SK-N-SH (cell line): ENCODE measurements at regions not wholly inside any gene's neighbourhood (a gene's known extent, or its start where the extent isn't known, plus 50 kb on each side); places are given as distances from the start of the nearest gene placed in this dataset.

Experiments used
- CTCF ChIA-PET: fragments of 300-600, 350-600 bp; formaldehyde crosslinking; extraction: SDS; loops from one replicate; lab custom pipeline; 2021; lab: Yijun Ruan, JAX
- POLR2A ChIA-PET: fragments of 350-600 bp; sonication (Branson Sonifier 250); formaldehyde crosslinking; extraction: SDS; loops from one replicate; lab custom pipeline; 2020; ENCODE audit warnings: antibody characterized with exemption, inconsistent platforms; lab: Yijun Ruan, JAX
- DNase-seq: peaks from one replicate; pipeline ENCODE4 v3.0.0; 2012
- H2AFZ ChIP-seq: fragments of 200-600 bp; sonication (generic); 2 replicates; pipeline ENCODE4 v1.8.1; 2016; ENCODE audit warnings: antibody characterized with exemption, mild to moderate bottlenecking, low read depth
- H3F3A ChIP-seq: fragments of 200-600 bp; sonication (generic); replicated peaks from 2 replicates; pipeline ENCODE3; 2016; ENCODE audit warnings: antibody characterized with exemption, mild to moderate bottlenecking; ENCODE audit not compliant: insufficient read depth
- H3K27ac ChIP-seq, 2 experiments: fragments of 200-500 bp in 1 of 2; fragments of 200-600 bp in 1 of 2; sonication (Bioruptor generic) in 1 of 2; sonication (generic), shearing (Covaris generic) in 1 of 2; 2 replicates each; pipeline versions ENCODE4 v1.5.1 to v1.6.1; 2014 to 2016; ENCODE audit warnings: low read depth in 2 of 2, inconsistent platforms in 1 of 2, low read length in 1 of 2, mild to moderate bottlenecking in 1 of 2, mixed read lengths in 1 of 2
- H3K27me3 ChIP-seq: fragments of 200-600 bp; sonication (generic), shearing (Covaris generic); 2 replicates; pipeline ENCODE4 v1.6.1; 2016; ENCODE audit warnings: mixed run types; ENCODE audit not compliant: insufficient read depth
- H3K36me3 ChIP-seq, 2 experiments: fragments of 200-500 bp in 1 of 2; fragments of 200-600 bp in 1 of 2; sonication (Bioruptor generic) in 1 of 2; sonication (generic) in 1 of 2; replicated peaks in 1 of 2; 2 replicates each; pipeline versions ENCODE3 to v1.5.1; 2014 to 2016; ENCODE audit warnings: low read length in 1 of 2, mild to moderate bottlenecking in 1 of 2; ENCODE audit not compliant: insufficient read depth in 2 of 2, control insufficient read depth in 1 of 2
- H3K4me1 ChIP-seq, 2 experiments: fragments of 200-500 bp in 1 of 2; fragments of 200-600 bp in 1 of 2; sonication (Bioruptor generic) in 1 of 2; sonication (generic), shearing (Covaris generic) in 1 of 2; 2 replicates each; pipeline versions ENCODE4 v1.5.1 to v1.6.1; 2014 to 2016; ENCODE audit warnings: low read depth in 1 of 2, low read length in 1 of 2, mixed run types in 1 of 2; ENCODE audit not compliant: insufficient read depth in 2 of 2, control insufficient read depth in 1 of 2
- H3K4me2 ChIP-seq: fragments of 200-600 bp; sonication (generic), shearing (Covaris generic); 2 replicates; pipeline ENCODE4 v1.6.1; 2017; ENCODE audit warnings: mixed run types
- H3K4me3 ChIP-seq, 2 experiments: fragments of 200-500 bp in 1 of 2; fragments of 200-600 bp in 1 of 2; sonication (Bioruptor generic) in 1 of 2; sonication (generic), shearing (Covaris generic) in 1 of 2; 2 replicates each; pipeline versions ENCODE4 v1.5.1 to v1.8.1; 2014 to 2016; ENCODE audit warnings: low read depth in 2 of 2, inconsistent platforms in 1 of 2, low read length in 1 of 2, mild to moderate bottlenecking in 1 of 2, mixed read lengths in 1 of 2, moderate library complexity in 1 of 2
- H3K79me2 ChIP-seq: fragments of 200-600 bp; sonication (generic); 2 replicates; pipeline ENCODE4 v1.8.1; 2017; ENCODE audit warnings: mild to moderate bottlenecking; ENCODE audit not compliant: insufficient read depth
- H3K9ac ChIP-seq: fragments of 200-600 bp; sonication (generic); 2 replicates; pipeline ENCODE4 v1.6.1; 2017; ENCODE audit warnings: mixed run types
- H3K9me2 ChIP-seq: fragments of 200-600 bp; sonication (generic); 2 replicates; pipeline ENCODE4 v1.6.1; 2017; ENCODE audit warnings: mixed run types
- H3K9me3 ChIP-seq: fragments of 200-600 bp; sonication (generic); 2 replicates; pipeline ENCODE4 v1.6.1; 2017; ENCODE audit warnings: mixed run types, mild to moderate bottlenecking, moderate library complexity
- H4K20me1 ChIP-seq: fragments of 200-600 bp; sonication (generic); 2 replicates; pipeline ENCODE4 v1.6.1; 2017; ENCODE audit warnings: mild to moderate bottlenecking, mixed run types; ENCODE audit not compliant: insufficient read depth
- CHD2 ChIP-seq: fragments of 150-350 bp; IDR thresholded peaks from 2 replicates; pipeline ENCODE4 v1.6.1; 2018; ENCODE audit warnings: low read length; ENCODE audit not compliant: partially characterized antibody
- CTCF ChIP-seq: fragments of 200-600 bp; sonication (generic); IDR thresholded peaks from 2 replicates; pipeline ENCODE4 v1.6.1; 2017; ENCODE audit warnings: antibody characterized with exemption, mild to moderate bottlenecking, moderate library complexity
- ELF1 ChIP-seq: IDR thresholded peaks from 2 replicates; pipeline ENCODE4 v1.4.0; 2012
- EZH2phosphoT487 ChIP-seq: fragments of 200-600 bp; sonication (generic); IDR thresholded peaks from 2 replicates; pipeline ENCODE4 v1.6.1; 2017; ENCODE audit warnings: low read depth, mixed run types, mild to moderate bottlenecking, antibody characterized with exemption, moderate library complexity, borderline replicate concordance
- GABPA ChIP-seq: IDR thresholded peaks from 2 replicates; pipeline ENCODE4 v1.4.0; 2012; ENCODE audit warnings: low read depth, mild to moderate bottlenecking
- GATA2 ChIP-seq: sonication (generic); formaldehyde crosslinking; IDR thresholded peaks from 2 replicates; pipeline ENCODE4 v1.5.0; 2020; ENCODE audit warnings: mild to moderate bottlenecking, missing genetic modification reagents
- IRF3 ChIP-seq: fragments of 150-350 bp; IDR thresholded peaks from 2 replicates; pipeline ENCODE4 v1.6.1; 2016; ENCODE audit warnings: mild to moderate bottlenecking, low read depth, low read length
- MAX ChIP-seq: IDR thresholded peaks from 2 replicates; pipeline ENCODE4 v1.4.0; 2012; ENCODE audit warnings: low read depth
- NFIC ChIP-seq: IDR thresholded peaks from 2 replicates; pipeline ENCODE4 v1.4.0; 2012; ENCODE audit warnings: borderline replicate concordance
- NRF1 ChIP-seq: IDR thresholded peaks from 2 replicates; pipeline ENCODE4 v1.6.1; 2012; ENCODE audit warnings: low read depth, mild to moderate bottlenecking, low read length
- PBX3 ChIP-seq: IDR thresholded peaks from 2 replicates; pipeline ENCODE4; 2012
- REST ChIP-seq: IDR thresholded peaks from 2 replicates; pipeline ENCODE4 v1.6.1; 2012; ENCODE audit warnings: mild to moderate bottlenecking, low read depth, low read length, moderate library complexity
- SIN3A ChIP-seq: IDR thresholded peaks from 2 replicates; pipeline ENCODE4 v1.6.1; 2012; ENCODE audit warnings: low read depth, mild to moderate bottlenecking, low read length, moderate library complexity, borderline replicate concordance
- SMC3 ChIP-seq: IDR thresholded peaks from 2 replicates; pipeline ENCODE4 v1.6.1; 2012; ENCODE audit warnings: low read depth, low read length, improper control_type of control experiment
- TAF1 ChIP-seq: IDR thresholded peaks from 2 replicates; pipeline ENCODE4 v1.6.1; 2012; ENCODE audit warnings: low read depth, mild to moderate bottlenecking, low read length, moderate library complexity, borderline replicate concordance
- USF1 ChIP-seq: IDR thresholded peaks from 2 replicates; pipeline ENCODE4 v1.4.0; 2012; ENCODE audit warnings: low read depth, borderline replicate concordance
- YY1 ChIP-seq: IDR thresholded peaks from 2 replicates; pipeline ENCODE4 v1.4.0; 2012; ENCODE audit warnings: low read depth, mild to moderate bottlenecking
- ZBTB33 ChIP-seq: IDR thresholded peaks from 2 replicates; pipeline ENCODE4 v1.4.0; 2012; ENCODE audit warnings: low read depth, borderline replicate concordance
- WGBS: methylation state at CpG from one replicate; pipeline ENCODE4 v1.1.6; 2017; ENCODE audit warnings: low lambda C conversion rate; 5-methylcytosine and 5-hydroxymethylcytosine counted together

- Histone ChIP-seq H3K27ac (no peak overlapping the region), H3K36me3 (no peaks in the 10 kb centered on the region), H3K4me1 (no peaks in the 10 kb centered on the region), H3K4me3 (no peak overlapping the region), H3K27me3 (no peaks in the 10 kb centered on the region), H3K9me2 (no peaks in the 10 kb centered on the region), H2AFZ (no peak overlapping the region), H4K20me1 (no peaks in the 10 kb centered on the region), H3K79me2 (no peaks in the 10 kb centered on the region), H3F3A (no peaks in the 10 kb centered on the region), H3K9ac (no peak overlapping the region), H3K9me3 (no peaks in the 10 kb centered on the region), H3K4me2 (no peak overlapping the region)
- ChIA-PET CTCF (no interaction called here), POLR2A (no interaction called here)
- no peak for TF ChIP-seq MAX
- no peak for TF ChIP-seq YY1
- TF ChIP-seq IRF3: no peak
- no peak for TF ChIP-seq CHD2
- no peak for TF ChIP-seq REST
- no peak for TF ChIP-seq USF1
- no peak for TF ChIP-seq ELF1
- TF ChIP-seq GABPA: no peak
- TF ChIP-seq SMC3: no peak
- TF ChIP-seq TAF1: no peak
- no peak for TF ChIP-seq SIN3A
- TF ChIP-seq NRF1: no peak
- no peak for TF ChIP-seq CTCF
- no peak for TF ChIP-seq GATA2 (CRISPR knock-in tag)
- TF ChIP-seq NFIC: no peak
- no peak for TF ChIP-seq PBX3
- no peak for TF ChIP-seq ZBTB33
- TF ChIP-seq EZH2phosphoT487: no peak
- no peak for DNase-seq
- WGBS: 23% methylated on average over 4 of the region's 4 CpGs
Measured at GRCh38 chr19:28949535-28949934, 263.4 kb downstream of the UQCRFS1 start.
